ENCODE measurements at regions not wholly inside any gene's neighbourhood (a gene's known extent, or its start where the extent isn't known, plus 50 kb on each side); places are given as distances from the start of the nearest gene placed in this dataset.

- no peak for DNase-seq (ENCODE audit: low read depth, low spot score)
Measured at GRCh38 chr15:39445931-39446330, 134.9 kb upstream of the THBS1 start.

- DNase-seq (ENCODE audit: low read depth, low spot score) = no peak
Measured at GRCh38 chr15:39447346-39447745, 133.5 kb upstream of the THBS1 start.

GRCh38 chr15:39447881-39448280 is 133.0 kb upstream of the THBS1 start:
- no peak for DNase-seq (ENCODE audit: low read depth, low spot score)

GRCh38 chr15:39448409-39448808 is 132.5 kb upstream of the THBS1 start:
- no peak for DNase-seq (ENCODE audit: low read depth, low spot score)

GRCh38 chr15:39451121-39451688 is 129.7 kb upstream of the THBS1 start:
- DNase-seq (ENCODE audit: low read depth, low spot score) = no peak

- DNase-seq (ENCODE audit: low read depth, low spot score) = no peak
Measured at GRCh38 chr15:39451871-39452270, 129.0 kb upstream of the THBS1 start.

GRCh38 chr15:39453620-39454019 is 127.3 kb upstream of the THBS1 start:
- no peak for DNase-seq (ENCODE audit: low read depth, low spot score)

- DNase-seq (ENCODE audit: low read depth, low spot score) = no peak
Measured at GRCh38 chr15:39454189-39454986, 126.5 kb upstream of the THBS1 start.

GRCh38 chr15:39455471-39455991 is 125.3 kb upstream of the THBS1 start:
- DNase-seq (ENCODE audit: low read depth, low spot score) = no peak

- no peak for DNase-seq (ENCODE audit: low read depth, low spot score)
Measured at GRCh38 chr15:39456159-39456558, 124.7 kb upstream of the THBS1 start.

- no peak for DNase-seq (ENCODE audit: low read depth, low spot score)
Measured at GRCh38 chr15:39456582-39457330, 124.1 kb upstream of the THBS1 start.

GRCh38 chr15:39458131-39458530 is 122.7 kb upstream of the THBS1 start:
- DNase-seq (ENCODE audit: low read depth, low spot score) = no peak

GRCh38 chr15:39459548-39459947 is 121.3 kb upstream of the THBS1 start:
- DNase-seq (ENCODE audit: low read depth, low spot score) = no peak

- no peak for DNase-seq (ENCODE audit: low read depth, low spot score)
Measured at GRCh38 chr15:39460748-39461147, 120.1 kb upstream of the THBS1 start.

- no peak for DNase-seq (ENCODE audit: low read depth, low spot score)
Measured at GRCh38 chr15:39461536-39462130, 119.2 kb upstream of the THBS1 start.

GRCh38 chr15:39462691-39463090 is 118.2 kb upstream of the THBS1 start:
- DNase-seq (ENCODE audit: low read depth, low spot score) = no peak

GRCh38 chr15:39465843-39466749 is 114.8 kb upstream of the THBS1 start:
- no peak for DNase-seq (ENCODE audit: low read depth, low spot score)

- no peak for DNase-seq (ENCODE audit: low read depth, low spot score)
Measured at GRCh38 chr15:39466750-39467105, 114.2 kb upstream of the THBS1 start.

GRCh38 chr15:39468331-39468730 is 112.5 kb upstream of the THBS1 start:
- DNase-seq (ENCODE audit: low read depth, low spot score) = no peak

GRCh38 chr15:39468828-39469227 is 112.1 kb upstream of the THBS1 start:
- no peak for DNase-seq (ENCODE audit: low read depth, low spot score)

All from iPS DF 19.7 (cell line).